Posterior cingulate gyrus (tissue), 11 donors: ENCODE measurements at regions not wholly inside any gene's neighbourhood (a gene's known extent, or its start where the extent isn't known, plus 50 kb on each side); places are given as distances from the start of the nearest gene placed in this dataset.
"Not testable (repeated sequence)": the region's sequence is repeated elsewhere in the genome, so short reads cannot be mapped to it uniquely, and the experiment has no call there.

Experiments used
- DNase-seq, 10 donors: peaks; one replicate each; pipeline versions ENCODE4 v3.0.0 to v3.0.0-alpha.2; 2020 to 2021; ENCODE audit warnings: mixed read lengths in 3 of 10
- intact Hi-C: fragments of 100-400 bp; cut with DNase I; formaldehyde crosslinking; loops from one replicate; pipeline ENCODE4 v1.15.1; 2023

DNA sequence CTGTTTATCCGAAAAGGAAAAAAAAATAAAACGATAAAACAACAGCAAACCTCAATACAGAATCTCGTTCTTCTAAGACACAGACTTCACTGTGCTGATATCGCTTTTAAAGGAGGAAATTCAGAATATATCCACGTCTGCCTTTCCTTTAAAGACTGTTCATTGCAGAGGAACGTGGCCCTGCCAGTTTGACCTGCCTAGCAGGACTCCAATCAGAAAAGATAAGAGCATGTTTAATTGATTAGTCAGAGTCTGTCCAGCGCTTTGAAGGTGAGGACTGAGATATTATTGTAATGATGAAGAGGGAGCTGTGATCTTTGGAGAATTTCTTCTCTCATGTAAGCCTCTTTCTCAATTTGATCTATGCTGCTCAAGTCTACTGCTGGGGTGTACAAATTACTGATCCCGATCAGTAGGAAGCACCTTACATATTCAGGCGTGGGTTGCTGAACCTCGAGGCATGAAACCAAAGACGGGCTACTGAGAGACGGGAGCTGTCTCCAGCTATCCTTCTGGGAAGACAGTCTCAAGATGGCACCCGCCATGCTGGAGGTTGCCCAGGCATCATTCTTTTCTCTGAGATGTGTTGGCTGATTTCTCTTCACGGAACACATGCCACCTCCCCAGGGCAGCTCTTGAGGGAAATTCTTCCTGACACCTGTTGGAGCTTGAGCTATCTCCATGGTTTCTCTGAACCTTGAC, 146.1 kb downstream of the SHOX start:
- DNase-seq, result no peak
- intact Hi-C loops, result no loop called here

- peak in 1 of 10 donors; percentile 37 for DNase-seq
- intact Hi-C loops, result no loop called here
These were observed 145.5 kb downstream of the SHOX start for GRCh38 chrX:776061-776460.

GRCh38 chrX:774536-774935, 143.9 kb downstream of the SHOX start:
- intact Hi-C loops, result no loop called here
- peak in 1 of 10 donors; percentile 25 for DNase-seq

- intact Hi-C loops, result no loop called here
These were observed 142.9 kb downstream of the SHOX start for GRCh38 chrX:773292-774025.

DNA sequence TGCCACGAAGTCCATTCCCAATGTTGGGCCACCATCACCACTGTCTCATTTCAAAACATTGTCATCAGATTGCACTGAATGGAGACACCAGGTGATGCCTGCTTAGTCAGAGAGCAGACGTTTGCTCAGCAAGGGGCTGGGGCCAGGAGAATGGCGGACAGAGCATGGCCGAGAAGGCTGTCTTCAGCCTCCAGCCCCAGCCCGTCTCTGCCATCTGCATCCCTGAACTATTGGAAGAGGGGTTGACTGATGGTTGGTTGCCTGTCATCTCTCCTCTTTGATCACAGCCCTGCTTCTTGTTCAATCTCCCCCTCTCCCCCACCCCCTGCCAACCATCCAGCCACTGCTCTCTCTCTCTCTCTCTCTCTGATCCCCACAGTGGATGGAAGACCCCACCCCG, 140.9 kb downstream of the SHOX start:
- intact Hi-C loops, result no loop called here
- no peak for DNase-seq

More at GRCh38 chrX:773292-774025, 142.9 kb downstream of the SHOX start:
- no peak for DNase-seq

DNA sequence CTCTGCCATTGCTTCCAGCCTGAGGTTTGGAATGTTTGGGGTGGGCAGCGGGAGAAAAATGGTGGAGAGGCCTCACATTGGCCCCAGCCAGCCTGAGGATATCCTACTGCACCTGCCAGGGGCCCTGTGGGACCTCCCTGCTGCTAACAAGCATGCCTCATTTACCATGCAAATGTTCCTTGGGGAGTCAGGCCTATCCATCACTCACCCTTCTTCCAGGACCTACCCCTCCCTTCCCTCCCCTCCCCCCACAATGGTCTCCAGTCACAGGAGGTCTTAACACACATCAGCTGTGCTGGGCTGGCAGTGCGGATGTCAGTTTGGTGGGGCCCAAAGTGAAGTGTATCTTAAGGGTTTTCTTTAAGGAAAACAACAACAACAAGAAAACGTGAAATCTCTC, 139.2 kb downstream of the SHOX start:
- intact Hi-C loops, result no loop called here
- peak in 1 of 10 donors; percentile 37 for DNase-seq

GRCh38 chrX:768596-768995, 138.0 kb downstream of the SHOX start:
- intact Hi-C loops, result no loop called here
- DNase-seq, result no peak

GRCh38 chrX:758917-759316, 128.3 kb downstream of the SHOX start:
- intact Hi-C loops, result no loop called here

GRCh38 chrX:750812-751211, 120.2 kb downstream of the SHOX start:
- no peak for DNase-seq
- intact Hi-C loops, result no loop called here

More at GRCh38 chrX:758917-759316, 128.3 kb downstream of the SHOX start:
- DNase-seq, result no peak

DNA sequence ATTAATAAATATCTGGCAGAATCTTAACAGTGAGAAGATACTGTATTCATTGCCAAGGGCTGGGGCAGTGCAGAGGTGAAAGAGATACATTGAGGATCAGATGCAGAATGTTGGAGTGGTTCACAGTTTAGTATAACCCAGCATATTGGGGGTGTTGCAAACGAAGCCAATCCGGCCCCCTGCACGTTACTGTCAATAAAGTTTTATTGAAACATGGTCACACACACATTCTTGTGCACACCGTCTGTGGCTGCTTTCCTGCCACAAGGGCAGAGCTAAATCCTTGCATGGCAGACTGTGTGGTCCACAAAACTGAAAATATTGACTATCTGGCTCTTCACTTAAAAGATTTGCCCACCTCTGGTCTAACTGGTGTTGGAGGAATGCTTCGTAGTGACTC, 119.7 kb downstream of the SHOX start:
- DNase-seq, result no peak
- intact Hi-C loops, result no loop called here

DNA sequence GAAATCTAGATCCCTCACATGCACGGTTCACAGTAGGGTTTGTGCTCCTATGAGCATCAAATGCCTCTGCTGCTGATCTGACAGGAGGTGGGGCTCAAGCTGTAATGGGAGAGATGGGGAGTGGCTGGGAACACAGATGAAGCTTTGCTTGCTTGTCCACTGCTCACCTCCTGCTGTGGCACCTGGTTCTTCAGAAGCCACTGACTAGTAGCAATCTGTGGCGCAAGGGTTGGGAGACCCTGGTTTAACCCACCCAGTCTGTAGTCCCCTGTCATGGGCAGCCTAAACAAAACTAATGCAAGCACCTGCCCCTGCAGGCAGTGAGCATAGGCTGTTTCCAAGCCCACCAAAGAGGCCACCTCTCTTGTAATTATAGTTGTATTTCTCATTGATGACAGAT, 116.6 kb downstream of the SHOX start:
- DNase-seq, result no peak

GRCh38 chrX:739611-740010, 109.0 kb downstream of the SHOX start:
- intact Hi-C loops, result no loop called here

More for the DNA sequence above, 116.6 kb downstream of the SHOX start:
- intact Hi-C loops, result no loop called here

DNA sequence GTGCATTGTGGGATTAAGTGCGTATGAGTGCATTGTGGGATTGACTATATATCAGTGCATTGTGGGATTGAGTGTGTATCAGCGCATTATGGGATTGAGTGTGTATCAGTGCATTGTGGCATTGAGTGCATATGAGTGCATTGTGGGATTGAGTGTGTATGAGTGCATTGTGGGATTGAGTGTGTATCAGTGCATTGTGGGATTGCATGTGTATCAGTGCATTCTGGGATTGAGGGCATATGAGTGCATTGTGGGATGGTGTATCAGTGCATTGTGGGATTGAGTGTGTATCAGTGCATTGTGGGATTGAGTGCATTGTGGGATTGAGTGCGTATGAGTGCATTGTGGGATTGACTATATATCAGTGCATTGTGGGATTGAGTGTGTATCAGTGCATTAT, 106.4 kb downstream of the SHOX start:
- intact Hi-C loops, DNase-seq: not testable (repeated sequence)

More at GRCh38 chrX:739611-740010, 109.0 kb downstream of the SHOX start:
- DNase-seq, result peak in 1 of 10 donors; percentile 21

GRCh38 chrX:734362-734761, 103.8 kb downstream of the SHOX start:
- intact Hi-C loops, result no loop called here
- DNase-seq, result no peak

- no peak for DNase-seq
- intact Hi-C loops, result no loop called here
These were observed 103.4 kb downstream of the SHOX start for GRCh38 chrX:733961-734360.

GRCh38 chrX:729583-730409, 99.2 kb downstream of the SHOX start:
- peak in 2 of 10 donors; percentile 62 to 76 for DNase-seq
- intact Hi-C loops, result no loop called here

DNA sequence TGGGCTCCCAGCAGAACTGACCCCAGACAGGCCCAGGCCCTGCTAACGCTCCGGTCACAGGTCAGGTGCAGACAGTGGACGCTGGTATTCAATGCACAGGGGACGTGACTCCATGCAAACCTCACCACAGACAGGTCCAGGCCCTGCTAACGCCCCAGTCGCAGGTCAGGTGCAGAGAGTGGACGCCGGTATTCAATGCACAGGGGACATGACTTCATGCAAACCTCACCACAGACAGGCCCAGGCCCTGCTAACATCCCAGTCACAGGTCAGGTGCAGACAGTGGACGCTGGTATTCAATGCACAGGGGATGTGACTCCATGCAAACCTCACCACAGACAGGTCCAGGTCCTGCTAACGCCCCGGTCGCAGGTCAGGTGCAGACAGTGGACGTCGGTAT, 98.5 kb downstream of the SHOX start:
- DNase-seq, result peak in 1 of 10 donors; percentile 42
- intact Hi-C loops, result not testable (repeated sequence)

- DNase-seq, result not testable (repeated sequence)
These were observed 98.0 kb downstream of the SHOX start for GRCh38 chrX:728639-729038.

GRCh38 chrX:727738-728621, 97.4 kb downstream of the SHOX start:
- intact Hi-C loops, result no loop called here
- DNase-seq, result no peak

More at GRCh38 chrX:728639-729038, 98.0 kb downstream of the SHOX start:
- intact Hi-C loops, result not testable (repeated sequence)

DNA sequence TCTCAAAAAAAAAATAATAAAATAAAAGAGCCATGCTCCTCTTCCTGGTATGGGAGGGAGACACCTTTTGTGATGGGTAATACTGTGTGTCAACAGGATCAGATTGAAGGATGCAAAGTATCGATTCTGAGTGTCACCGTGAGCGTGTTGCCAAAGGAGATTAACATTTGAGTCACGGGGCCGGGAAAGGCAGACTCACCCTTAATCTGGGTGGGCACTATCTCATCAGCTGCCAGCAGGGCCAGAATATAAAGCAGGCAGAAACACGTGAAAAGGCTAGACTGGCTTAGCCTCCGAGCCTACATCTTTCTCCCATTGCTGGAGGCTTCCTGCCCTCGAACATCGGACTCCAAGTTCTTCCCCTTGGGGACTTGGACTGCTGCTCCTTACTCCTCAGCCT, 95.4 kb downstream of the SHOX start:
- intact Hi-C loops, result no loop called here
- DNase-seq, result no peak
